Activated CD4-positive, alpha-beta T cell treated with anti-CD3 and anti-CD28 coated beads, Interleukin-2, Interleukin-6, amounts not matched to agents 100 ng/mL and 50 ng/mL, durations not matched to agents 16 hours and 8 hours (primary cell): ENCODE measurements at regions not wholly inside any gene's neighbourhood (a gene's known extent, or its start where the extent isn't known, plus 50 kb on each side); places are given as distances from the start of the nearest gene placed in this dataset.

Experiments used
- DNase-seq: peaks from one replicate; pipeline ENCODE4 v3.0.0-alpha.2; 2020

DNA sequence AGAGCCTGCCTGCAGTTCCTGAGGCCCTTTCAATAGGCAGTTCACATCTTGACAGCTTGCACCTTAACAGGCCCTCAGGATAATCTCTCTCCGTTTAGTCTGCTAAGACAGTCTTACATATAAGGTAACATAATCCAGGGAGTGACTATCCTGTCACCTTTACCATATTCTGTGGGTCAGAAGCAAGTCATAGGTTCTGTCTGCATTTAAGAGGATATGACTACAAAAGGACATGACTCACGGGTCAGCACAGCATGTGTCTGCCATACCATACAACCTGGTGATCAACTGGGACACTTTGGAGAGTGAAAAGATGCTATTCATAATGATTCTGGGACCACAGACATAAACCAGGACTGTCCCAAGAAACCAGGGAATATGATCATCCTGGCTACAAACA is 611.1 kb downstream of the SOX6 start:
- DNase-seq: no peak

DNA sequence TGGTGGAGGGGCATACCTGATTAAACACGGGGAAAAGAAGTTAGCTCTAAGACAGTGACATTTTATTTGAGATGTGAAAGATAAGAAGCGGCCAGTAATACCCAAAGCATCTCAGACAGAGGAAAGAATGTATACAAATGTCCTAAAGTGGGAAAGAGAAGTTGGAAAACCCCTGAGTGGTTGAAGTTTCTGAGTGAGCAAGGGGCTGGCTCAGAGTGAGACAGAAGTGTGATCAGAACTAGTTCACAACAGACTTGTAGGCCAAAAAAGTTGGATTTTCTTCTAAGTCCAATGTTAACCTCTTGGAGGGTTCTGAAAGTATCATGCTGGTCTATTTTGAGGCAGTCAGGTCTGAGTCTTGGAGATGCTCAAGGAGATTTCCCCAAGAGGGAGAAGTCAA is 608.7 kb downstream of the SOX6 start:
- no peak for DNase-seq

DNA sequence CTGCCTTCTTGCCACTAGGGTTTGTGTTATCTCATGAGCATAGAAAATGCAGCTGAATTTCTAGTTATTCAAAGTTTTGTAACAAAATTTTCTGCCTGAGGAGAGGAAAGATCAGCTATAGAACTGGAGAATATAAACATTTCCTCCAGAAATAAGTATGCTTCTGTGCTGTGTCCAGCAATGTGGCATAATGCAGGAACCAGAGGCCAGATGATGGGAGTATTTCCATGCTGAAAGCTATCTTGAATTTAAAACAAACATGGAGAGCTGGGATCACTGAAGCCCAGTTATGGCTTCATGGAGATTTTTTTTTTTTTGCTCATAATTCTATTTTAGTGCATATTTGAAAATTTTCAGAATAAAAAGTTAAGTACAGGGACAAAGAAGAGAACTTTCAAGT is 608.2 kb downstream of the SOX6 start:
- DNase-seq: no peak

DNA sequence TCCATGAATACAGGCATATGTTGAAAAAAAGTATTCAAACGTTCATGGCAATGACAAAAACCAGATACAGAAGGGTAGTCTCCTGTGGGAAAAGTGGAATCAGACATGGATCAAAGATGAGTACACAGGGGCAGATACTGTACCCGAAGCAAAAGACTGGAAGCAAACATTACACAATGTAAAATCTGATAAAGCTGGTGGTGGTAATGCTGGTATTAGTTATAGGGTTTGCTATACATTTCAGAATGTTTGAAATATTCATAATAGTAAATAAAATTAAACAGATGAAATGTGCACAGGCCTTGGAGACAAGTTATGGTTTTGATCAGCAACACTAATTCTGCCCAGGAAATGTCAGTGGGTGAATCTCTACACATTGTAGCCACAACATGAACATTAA is 607.6 kb downstream of the SOX6 start:
- no peak for DNase-seq

DNA sequence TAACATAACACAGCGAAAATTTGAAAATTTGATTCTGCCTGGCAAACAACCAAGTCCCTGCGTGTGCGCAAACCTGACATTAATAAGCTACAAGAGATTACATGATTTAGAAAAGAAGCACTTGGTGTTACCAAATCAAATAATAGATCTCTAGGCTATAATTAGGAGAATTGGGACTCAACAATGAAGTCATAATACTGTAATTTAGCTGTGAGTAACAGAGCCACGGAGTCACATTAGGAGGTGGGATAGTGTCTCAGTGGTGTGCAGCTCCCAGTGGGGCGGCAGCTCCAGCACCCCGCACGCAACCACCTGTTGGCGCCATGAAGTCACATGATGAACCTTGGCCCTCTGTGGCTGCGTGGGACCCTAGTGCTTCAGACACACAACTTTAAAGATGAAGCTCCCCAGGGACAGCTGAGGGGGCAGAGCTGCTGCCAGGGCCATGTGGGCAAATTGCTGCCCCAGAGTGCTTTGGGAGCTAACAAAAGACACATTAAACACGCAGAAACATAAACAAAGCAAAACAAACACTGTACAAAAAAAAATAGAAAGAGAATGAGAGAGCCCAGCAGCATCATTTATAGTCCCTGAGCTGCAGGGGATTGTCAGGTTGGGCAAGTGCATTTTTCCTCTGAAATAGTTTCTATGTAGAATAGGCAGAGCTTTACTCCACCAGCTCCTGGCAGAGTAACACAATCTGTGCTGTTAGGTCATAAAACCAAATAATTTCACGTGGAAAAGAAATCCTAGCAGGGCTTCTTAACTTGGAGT is 605.6 kb downstream of the SOX6 start:
- DNase-seq: no peak

DNA sequence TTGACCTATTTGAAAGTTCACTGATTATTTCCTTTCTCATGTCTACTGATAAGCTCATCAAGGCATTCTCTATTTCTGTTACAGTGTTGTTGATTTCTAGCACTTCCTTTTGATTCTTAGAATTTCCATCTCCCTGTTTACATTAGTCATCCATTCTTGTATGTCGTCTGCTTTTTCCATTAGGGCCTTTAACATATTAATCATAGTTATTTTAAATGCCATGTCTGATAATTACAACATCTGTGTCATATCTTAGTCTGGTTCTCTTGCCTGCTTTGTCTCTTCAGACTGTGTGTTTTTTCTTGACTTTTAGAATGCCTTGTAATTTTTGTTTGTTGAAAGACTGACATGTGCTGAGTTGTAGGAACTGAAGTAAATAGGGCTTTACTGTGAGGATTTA is 602.1 kb downstream of the SOX6 start:
- no peak for DNase-seq

DNA sequence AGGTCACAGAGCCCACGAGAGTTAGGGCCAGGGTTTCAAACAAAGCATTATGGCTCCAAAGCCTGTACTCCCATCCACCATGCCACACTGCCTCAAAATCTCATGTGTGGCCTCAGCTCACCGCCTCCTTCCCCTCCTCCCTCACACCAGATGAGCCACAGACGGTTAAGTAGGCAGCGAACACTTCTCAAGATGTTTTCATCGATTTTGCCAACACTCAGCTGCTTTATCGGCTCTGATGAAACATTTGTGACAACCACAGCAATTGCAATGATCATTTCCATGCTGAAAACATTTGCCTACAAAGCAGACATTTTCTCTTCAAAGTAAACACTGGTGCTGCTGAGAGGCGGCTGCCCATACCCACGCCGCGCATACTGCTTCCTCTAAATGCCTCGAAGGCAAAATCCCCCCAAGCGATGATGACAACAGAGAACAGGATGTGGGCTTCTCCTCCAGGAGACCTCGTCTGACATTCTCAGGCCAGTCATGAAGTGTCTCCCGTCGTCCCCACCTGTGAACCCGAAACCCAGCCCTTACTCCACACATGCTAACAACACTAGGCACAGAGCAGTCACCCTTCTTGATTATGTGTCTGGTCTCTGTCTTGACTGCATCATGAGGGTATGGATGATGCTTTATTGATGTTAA is 599.2 kb downstream of the SOX6 start:
- no peak for DNase-seq

DNA sequence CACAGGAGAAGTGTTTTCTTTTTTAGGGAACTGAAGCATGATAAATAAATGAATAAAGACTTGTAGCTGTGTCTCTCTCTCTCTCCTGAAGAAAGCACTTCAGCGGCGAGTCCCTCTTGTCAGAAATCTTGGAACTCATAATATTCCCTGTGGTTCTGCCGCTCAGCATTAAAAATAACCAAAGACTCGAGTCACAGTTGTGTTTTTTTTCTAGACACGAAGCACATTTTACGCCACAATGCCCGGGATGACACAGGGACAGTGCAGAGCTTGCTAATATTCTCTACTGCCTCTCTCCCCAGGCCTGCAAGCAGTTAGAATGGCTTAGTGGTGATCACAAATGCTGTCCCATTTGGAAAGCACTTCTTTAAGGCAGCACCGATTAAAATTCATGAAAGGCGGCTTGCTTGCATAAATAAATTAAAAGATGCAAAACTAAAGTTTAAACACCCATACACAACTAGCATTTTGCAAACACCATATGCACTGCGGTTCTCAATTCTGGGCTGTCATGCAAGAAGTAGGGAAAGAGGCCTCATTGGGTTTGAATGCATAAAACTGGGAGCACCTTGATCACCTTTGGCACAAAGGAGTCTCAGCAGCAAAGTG is 597.4 kb downstream of the SOX6 start:
- no peak for DNase-seq

DNA sequence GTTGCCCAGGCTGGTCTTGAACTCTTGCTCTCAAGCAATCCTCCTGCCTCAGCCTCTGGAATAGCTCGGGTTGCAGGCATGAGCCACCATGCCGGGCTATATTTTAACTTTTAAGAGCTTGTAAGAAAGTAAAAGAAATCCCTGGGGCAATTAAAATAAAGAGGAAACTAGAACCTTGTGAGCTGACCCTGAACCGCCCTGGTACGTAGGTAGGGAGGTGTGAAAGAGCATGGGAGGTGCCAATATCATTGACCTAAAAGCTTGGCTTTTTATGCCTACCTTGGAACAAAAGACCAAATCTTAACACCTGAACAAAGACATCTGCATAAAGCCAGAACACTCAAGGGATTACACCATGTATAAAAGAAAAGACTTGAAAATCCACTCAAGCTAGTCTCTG is 595.1 kb downstream of the SOX6 start:
- DNase-seq: no peak

DNA sequence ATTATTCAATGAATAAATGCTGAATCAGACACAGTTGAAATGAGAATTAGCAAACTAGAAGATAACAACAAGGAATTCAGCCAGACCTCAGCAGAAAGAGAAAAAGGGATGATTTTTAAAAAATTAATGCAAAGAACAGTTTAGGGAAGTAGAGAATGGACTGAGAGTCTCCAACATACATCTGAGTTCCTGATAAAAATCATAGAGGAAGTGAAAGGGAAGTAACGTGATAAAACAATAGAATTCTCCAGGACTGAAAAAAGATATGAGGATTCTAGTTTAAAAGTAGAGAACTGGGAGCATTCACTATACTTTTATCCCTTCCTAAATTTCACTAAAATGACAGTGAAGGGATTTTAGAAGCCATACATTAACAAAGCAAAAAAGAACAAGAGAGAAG is 592.0 kb downstream of the SOX6 start:
- no peak for DNase-seq

DNA sequence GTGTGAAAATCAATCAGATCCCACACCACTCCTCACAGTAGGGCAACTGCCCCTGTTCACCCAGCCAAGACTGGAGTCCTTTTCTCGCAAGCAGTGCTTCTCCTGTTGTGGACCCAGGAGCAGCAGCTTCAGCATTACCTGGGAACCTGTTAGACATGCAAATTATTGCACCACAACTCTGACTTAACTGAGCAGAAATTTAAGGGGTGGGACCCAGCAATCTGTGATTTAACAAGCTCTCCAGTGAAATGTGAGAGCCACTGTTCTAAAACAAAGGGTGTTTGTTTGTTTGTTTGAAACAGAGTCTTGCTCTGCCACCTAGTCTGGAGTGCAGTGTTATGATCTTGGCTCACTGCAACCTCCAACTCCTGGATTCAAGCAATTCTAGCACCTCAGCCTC is 591.4 kb downstream of the SOX6 start:
- no peak for DNase-seq

DNA sequence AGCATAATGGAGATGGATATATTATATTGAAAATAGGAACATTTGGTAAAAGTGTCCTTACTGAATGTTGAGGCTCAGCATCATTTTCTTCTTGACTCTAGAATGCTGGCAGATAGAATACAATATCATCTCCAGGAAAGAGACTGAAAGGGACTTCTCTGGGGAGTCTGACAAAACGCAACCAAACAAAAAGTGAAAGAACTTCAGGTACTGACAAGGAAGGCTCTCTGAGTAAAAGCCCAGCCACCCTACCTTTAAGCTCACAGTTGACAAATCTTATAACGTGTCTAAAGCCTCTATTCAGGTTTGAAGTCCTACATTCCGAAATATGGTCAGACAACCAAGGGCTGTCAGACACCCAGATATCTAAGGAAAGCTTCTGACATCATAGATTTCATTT is 590.8 kb downstream of the SOX6 start:
- DNase-seq: no peak

DNA sequence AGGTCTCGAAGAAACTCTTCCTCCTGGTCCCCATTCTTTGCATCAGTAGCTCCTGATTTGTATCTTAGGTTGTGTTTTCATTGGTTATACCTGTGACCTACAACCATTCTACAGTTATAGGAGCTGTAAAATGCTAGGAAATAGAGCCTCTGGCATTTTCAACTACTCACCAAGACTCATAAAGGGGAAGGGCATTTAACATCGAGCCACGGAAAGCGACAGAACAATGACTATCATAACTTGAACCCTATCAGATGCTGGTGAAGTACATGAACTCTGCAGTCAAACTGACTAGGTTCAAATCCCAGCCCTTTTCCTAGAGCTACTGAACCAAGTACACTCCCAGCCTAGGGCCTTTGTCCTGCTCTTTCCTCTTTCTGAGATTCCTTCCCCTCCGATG is 588.0 kb downstream of the SOX6 start:
- DNase-seq: no peak

DNA sequence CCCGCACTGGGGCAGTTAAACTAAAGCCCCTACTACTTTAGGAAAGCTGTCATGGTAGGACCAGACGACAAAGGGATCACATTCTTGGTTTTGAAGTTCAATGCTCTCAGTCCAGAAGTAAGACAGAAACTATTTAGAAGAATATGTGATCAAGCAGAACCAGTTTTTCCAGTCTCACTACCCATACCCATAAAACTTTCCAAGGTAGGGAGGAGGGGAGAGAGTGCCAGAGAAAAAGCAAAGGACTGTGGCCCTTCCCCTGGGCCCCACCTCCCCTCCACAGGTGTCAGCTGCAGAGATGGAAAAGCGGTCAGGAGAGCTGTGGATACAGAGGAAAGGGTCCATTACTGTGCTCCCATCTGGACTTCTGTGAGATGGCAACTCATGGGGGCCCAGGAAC is 587.1 kb downstream of the SOX6 start:
- no peak for DNase-seq

DNA sequence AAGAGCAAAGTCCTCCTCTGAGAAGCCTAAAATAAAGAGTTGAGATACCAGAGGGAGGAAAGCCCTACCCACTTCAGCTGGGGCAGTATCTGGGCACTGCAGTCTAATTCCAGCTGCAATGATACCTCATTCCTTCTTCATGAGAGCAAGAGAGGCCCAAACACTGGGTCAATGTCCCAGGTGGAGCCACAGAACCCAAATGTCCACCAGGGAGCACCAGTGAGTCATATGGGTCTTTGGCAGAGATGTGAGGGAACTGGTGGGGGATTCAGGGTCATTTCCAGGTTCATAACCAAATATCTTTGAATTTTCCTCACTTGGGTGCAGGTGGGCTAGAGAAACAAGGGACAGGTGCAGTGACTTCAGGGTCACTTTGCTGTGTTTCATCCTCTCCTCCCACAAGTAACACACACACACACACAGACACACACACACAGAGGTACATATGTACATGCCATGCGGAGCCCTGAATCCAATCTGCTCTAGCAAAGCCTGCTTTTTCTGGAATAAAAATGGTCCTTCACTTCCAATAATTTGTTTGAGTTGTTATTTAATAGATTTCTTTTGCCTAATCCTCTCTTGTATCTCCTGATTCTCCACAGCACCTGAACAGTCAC is 585.4 kb downstream of the SOX6 start:
- peak; percentile 24 for DNase-seq

DNA sequence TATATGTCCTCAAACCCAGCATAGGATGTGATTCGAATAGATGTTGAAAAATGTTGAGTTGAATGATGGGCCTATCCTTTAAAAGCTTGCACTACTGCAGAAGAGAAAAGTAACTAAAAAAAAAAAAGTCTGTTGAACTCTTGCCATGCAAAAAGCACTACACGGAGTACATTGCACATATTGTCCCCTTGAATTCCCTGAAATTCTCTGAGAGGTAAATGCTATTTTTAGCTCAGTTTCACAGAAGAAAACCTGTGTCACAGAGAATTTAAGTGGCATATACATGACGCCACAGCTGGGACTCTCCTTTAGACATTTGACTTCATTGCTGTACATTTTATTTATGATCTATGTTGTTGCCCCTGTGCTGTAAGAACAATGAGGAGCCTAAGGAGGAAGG is 583.8 kb downstream of the SOX6 start:
- DNase-seq: no peak

DNA sequence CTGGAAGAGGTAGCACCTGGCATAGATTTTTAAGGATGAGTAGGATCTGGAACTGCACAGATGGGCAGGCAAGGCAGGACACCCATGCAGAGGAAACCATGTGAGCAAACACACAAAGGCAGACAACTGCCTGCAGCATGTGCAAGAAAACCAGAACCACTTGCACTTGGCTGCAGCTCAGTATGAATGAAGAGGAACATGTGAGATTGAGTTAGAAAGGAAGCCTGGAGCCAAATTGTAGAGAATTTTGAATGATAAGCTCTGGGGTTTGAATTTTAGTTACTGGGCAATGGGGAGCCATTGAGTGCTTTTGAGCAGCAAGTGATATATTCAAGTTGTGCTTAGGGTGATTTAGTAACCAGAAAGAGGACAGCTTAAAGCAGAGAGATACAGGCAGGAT is 583.4 kb downstream of the SOX6 start:
- no peak for DNase-seq

DNA sequence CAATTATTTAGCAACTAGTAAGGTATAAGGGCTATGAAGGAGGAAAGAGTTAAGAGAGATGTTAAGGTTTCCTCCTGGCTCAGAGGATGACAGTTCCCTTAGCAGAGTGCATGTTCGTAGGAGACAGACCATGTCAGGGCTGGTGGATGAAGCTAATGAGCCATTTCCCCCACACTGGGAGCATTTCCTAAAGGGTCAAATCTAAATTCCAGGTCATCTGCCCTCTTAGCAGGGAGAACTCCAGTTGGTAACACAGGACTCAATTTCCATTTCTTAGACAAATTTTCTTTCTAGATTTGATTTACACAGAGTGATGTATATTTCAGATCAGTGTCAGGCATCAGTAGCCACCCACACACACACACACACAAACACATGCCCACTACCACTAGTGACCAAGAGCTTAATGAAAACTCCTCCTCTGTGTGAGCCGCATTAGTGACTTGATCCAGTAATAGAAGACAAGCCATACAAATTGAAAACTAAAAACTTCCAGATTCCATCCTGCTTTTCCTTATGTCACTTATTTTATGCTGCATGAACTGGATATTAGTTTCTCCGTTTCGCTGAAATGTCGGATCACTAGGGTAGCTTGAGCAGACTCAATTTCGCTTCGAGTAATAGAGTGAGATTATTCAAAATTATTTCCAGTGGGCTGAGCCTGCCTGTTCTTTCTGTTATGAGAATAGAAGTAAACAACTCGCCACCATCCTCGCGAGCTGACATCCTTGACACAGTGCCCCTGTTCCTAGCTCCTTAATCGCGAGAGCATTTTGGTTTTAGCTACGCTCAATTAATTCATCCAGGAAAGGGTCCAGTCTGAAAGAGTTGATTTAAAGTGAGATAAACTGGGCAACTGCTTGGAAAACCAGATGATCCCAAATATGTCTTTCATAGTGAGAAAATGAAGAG is 582.6 kb downstream of the SOX6 start:
- no peak for DNase-seq

DNA sequence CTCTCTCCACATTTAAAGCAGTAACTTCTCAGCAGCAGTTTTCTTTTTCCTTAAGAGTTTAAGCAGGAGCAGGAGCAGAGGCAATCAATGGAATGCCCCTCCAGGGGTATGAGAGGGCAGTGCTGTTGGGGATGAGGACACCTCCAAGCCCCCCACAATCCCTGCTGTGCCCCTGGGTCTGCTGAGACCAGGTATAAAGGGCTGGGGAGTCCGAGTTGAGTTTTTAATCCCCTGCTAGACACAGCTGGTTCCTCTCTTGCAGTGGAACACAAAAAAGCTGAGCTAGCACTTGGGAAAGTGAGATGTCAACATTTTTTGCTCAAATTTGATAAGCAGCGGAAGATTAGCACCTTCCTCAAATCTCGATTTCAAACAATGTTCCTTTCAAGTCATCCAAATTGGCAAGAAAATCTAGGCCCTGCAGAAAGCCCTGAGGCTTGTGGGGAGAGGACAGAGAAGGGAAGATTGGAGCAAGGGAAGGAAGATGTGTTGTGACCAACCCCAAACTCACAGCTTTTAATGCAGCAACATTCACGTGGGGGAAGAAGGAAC is 581.9 kb downstream of the SOX6 start:
- no peak for DNase-seq

DNA sequence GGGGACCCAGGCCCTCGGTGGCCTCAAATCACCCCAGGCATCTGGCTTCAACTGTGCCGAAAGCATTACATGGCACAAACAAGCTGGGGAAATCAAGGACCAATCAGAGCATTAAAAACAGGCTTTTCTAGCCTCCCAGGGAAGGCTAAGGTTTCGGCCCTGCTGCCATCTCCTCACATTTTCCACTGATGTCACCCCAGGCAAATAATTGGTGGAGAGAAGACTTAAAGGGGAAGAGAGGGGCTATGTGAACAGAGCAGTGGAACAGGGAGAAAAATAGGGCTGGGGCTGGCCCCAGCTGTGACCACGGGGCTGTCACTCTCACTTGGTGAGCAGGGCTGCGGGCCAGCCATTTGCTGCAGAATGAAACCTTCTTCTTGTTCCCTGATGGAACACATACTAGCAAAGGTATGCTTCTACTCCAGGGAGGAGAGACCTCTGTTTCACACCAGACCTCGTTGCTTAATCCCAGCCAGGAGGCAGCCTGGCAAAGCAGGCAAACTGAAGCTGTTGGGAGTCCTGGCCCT is 581.3 kb downstream of the SOX6 start:
- DNase-seq: no peak

DNA sequence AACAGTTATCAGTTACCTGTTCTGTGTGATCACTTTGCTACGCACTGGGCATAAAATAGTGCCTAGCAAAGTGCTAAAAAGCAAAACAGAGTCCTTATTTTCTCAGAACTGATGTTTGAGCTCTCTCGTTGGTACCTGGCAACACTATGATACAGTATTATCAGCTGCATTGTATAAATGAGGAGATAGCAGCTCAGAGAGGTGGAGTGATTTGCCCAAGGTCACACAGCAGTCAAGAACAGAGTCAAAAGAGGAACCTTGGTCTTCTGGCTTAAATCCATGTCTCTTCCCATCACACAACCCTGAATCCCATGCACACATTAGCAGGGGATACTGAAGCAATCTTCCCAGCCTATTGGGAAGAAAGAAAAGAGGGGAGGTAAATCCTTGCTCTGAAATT is 580.5 kb downstream of the SOX6 start:
- no peak for DNase-seq

DNA sequence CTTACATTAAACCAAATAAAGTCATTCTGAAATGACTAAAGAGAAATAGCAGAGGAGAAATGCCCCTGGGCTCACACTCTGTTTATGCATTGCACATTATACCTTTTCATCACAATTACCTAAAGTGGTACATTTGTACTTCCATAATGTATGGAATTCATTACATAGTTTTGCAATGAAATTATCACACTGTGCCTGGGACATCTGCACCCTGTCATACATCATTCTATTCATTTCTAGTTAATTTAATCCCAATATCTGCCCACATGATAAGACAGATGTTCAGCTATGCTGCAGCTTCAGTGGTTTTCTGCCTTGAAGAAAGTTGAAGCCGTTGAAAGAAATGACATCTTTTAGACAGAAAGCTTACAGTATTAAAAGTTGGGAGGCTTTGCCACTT is 580.0 kb downstream of the SOX6 start:
- no peak for DNase-seq
